ENCODE measurements at regions not wholly inside any gene's neighbourhood (a gene's known extent, or its start where the extent isn't known, plus 50 kb on each side); places are given as distances from the start of the nearest gene placed in this dataset.

DNA sequence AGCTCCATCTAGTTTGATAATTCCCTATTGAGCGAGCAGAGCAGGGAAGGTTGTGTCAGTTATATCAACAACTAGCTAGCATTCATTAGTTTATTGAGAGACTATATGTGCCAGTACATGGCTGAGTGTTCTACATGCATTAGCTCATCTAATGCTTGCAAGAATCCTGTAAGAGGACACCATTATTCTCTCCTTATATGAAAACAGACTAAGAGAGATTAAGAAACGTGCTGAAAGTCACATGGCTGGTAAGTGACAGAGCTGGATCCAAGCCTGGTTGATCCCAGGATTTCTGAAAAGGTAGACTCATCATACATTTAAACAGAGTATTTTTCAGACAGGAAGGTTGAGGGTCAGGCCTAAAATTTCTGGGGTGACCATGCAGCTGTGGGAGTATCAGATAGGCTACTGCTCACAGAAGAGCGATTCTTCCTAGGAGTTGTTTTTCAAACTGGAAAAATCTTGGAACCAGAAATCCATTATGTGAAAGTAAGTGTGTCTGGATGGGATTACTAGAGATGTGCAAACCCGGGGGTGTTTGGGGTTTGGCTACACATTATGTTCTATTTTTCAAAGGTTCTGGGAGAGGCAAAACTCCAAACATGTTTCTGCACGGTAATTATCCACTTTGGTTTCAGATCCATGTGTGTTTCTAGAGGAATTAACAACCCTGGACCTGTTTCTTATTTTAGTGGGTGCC lies 213.3 kb downstream of the FAM76B start:
- H3K27ac Mint-ChIP-seq, result no peak overlapping the region
- no peaks in the 10 kb centered on the region for H3K4me1 ChIP-seq (ENCODE audit: insufficient read depth, low read length)
- H3K27me3 ChIP-seq (ENCODE audit: control insufficient read depth in 1 of 2, insufficient read depth in 2 of 2, low read length in 2 of 2), result no peaks in the 10 kb centered on the region
- H3K36me3 ChIP-seq (ENCODE audit: insufficient read depth, low read length), result no peaks in the 10 kb centered on the region
- H3K27ac ChIP-seq (ENCODE audit: low read depth in 1 of 2, low read length in 2 of 2), result no peak overlapping the region
- H3K4me3 Mint-ChIP-seq, result no peak overlapping the region
- intact Hi-C loops (cut with DNase I, micrococcal nuclease), result no loop called here
- DNase-seq (no peak), ATAC-seq (ENCODE audit: poor library complexity) (no peak)
- no peak overlapping the region for H3K4me3 ChIP-seq (ENCODE audit: low read length)
- ChIA-PET POLR2A (no interaction called here), CTCF (no interaction called here)
- no peaks in the 10 kb centered on the region for H3K36me3 Mint-ChIP-seq (ENCODE audit: low read depth)
- H3K9me3 Mint-ChIP-seq, result no peaks in the 10 kb centered on the region
- no peaks in the 10 kb centered on the region for H3K9me3 ChIP-seq (ENCODE audit: control insufficient read depth in 1 of 2, insufficient read depth in 1 of 2, low read length in 2 of 2)
- H3K27me3 Mint-ChIP-seq, result no peaks in the 10 kb centered on the region
- no peak for TF ChIP-seq CTCF (IDR thresholded peaks at IDR 0.05)
- no peaks in the 10 kb centered on the region for H3K4me1 Mint-ChIP-seq (ENCODE audit: low read depth)

DNA sequence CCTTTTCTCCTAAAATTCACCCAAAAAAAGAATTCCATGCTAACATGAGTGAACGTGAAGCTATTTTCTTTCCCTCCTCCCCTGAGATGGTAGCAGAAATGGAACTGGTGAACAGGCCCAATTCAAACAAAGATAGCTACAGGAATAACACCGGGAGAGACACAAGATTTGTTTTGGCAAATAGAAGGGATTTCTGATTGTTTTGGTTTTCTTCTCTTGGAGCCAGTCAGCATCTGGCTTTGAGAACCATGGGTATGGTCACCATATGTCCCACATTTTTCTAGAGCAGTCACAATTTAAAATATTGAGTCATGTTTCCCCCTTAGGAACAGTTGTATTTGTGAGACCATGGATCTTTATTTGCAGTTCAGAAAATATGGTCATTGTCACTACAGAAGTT lies 214.1 kb downstream of the FAM76B start:
- Histone ChIP-seq H3K4me3 (ENCODE audit: low read length) (no peak overlapping the region), H3K4me1 (ENCODE audit: insufficient read depth, low read length) (no peaks in the 10 kb centered on the region), H3K27ac (ENCODE audit: low read depth in 1 of 2, low read length in 2 of 2) (no peak overlapping the region), H3K27me3 (ENCODE audit: control insufficient read depth in 1 of 2, insufficient read depth in 2 of 2, low read length in 2 of 2) (no peaks in the 10 kb centered on the region), H3K9me3 (ENCODE audit: control insufficient read depth in 1 of 2, insufficient read depth in 1 of 2, low read length in 2 of 2) (no peaks in the 10 kb centered on the region), H3K36me3 (ENCODE audit: insufficient read depth, low read length) (no peaks in the 10 kb centered on the region)
- DNase-seq (no peak), ATAC-seq (ENCODE audit: poor library complexity) (no peak)
- H3K4me1 Mint-ChIP-seq (ENCODE audit: low read depth), result no peaks in the 10 kb centered on the region
- no peak overlapping the region for H3K27ac Mint-ChIP-seq
- H3K4me3 Mint-ChIP-seq, result no peak overlapping the region
- no peaks in the 10 kb centered on the region for H3K9me3 Mint-ChIP-seq
- intact Hi-C loops (cut with DNase I, micrococcal nuclease), result no loop called here
- no peaks in the 10 kb centered on the region for H3K27me3 Mint-ChIP-seq
- CTCF ChIA-PET, result no interaction called here
- no peak for TF ChIP-seq CTCF (IDR thresholded peaks at IDR 0.05)
- POLR2A ChIA-PET, result no interaction called here
- H3K36me3 Mint-ChIP-seq (ENCODE audit: low read depth), result no peaks in the 10 kb centered on the region

- Mint-ChIP-seq H3K4me1 (ENCODE audit: low read depth) (no peaks in the 10 kb centered on the region), H3K27ac (no peak overlapping the region), H3K4me3 (no peak overlapping the region), H3K9me3 (peaks cover 10% of the 10 kb centered on the region), H3K36me3 (ENCODE audit: low read depth) (no peaks in the 10 kb centered on the region), H3K27me3 (no peaks in the 10 kb centered on the region)
- H3K9me3 ChIP-seq (ENCODE audit: control insufficient read depth in 1 of 2, insufficient read depth in 1 of 2, low read length in 2 of 2), result peaks cover 0 to 12% of the 10 kb centered on the region in 2 experiments
- CTCF ChIA-PET, result no interaction called here
- no peaks in the 10 kb centered on the region for H3K36me3 ChIP-seq (ENCODE audit: insufficient read depth, low read length)
- POLR2A ChIA-PET, result no interaction called here
- intact Hi-C loops (cut with DNase I, micrococcal nuclease), result no loop called here
- H3K4me1 ChIP-seq (ENCODE audit: insufficient read depth, low read length), result no peaks in the 10 kb centered on the region
- H3K27ac ChIP-seq (ENCODE audit: low read depth in 1 of 2, low read length in 2 of 2), result no peak overlapping the region
- no peaks in the 10 kb centered on the region for H3K27me3 ChIP-seq (ENCODE audit: control insufficient read depth in 1 of 2, insufficient read depth in 2 of 2, low read length in 2 of 2)
- no peak for DNase-seq
- H3K4me3 ChIP-seq (ENCODE audit: low read length), result no peak overlapping the region
- TF ChIP-seq CTCF (IDR thresholded peaks at IDR 0.05), result no peak
- ATAC-seq (ENCODE audit: poor library complexity), result no peak
Observed at GRCh38 chr11:95571718-95572260, 217.8 kb downstream of the FAM76B start.
